B cell (primary cell): ENCODE measurements at regions not wholly inside any gene's neighbourhood (a gene's known extent, or its start where the extent isn't known, plus 50 kb on each side); places are given as distances from the start of the nearest gene placed in this dataset.

Experiments
- ATAC-seq: fragments of 200-7000 bp; cut with Tn5 transposase; one replicate; pipeline ENCODE4 v1.10.0; 2021; ENCODE audit warnings: low read depth, mild to moderate bottlenecking, moderate number of reproducible peaks, moderate library complexity
- CTCF ChIA-PET: fragments of 350-600 bp; sonication (Branson Sonifier 250); formaldehyde crosslinking; loops from one replicate; lab custom pipeline; 2021; ENCODE audit warnings: antibody characterized with exemption, inconsistent platforms; lab: Charles Lee
- POLR2A ChIA-PET: fragments of 350-600 bp; sonication (Branson Sonifier 250); formaldehyde crosslinking; loops from one replicate; lab custom pipeline; 2021; ENCODE audit warnings: antibody characterized with exemption; lab: Charles Lee
- DNase-seq: peaks from one replicate; pipeline ENCODE4 v3.0.0; 2013
- H2AFZ ChIP-seq: 2 replicates; pipeline ENCODE4 v1.6.1; 2012; ENCODE audit warnings: mild to moderate bottlenecking, low read depth, low read length; ENCODE audit not compliant: insufficient read depth, poor library complexity, severe bottlenecking
- H3K27ac ChIP-seq, 2 donors: 1 replicate in 1 of 2; 2 replicates in 1 of 2; pipeline ENCODE4 v1.5.1; 2012 to 2013; ENCODE audit warnings: low read length in 2 of 2, mild to moderate bottlenecking in 2 of 2, moderate library complexity in 1 of 2
- H3K27me3 ChIP-seq, 4 experiments: fragments of 200-600 bp in 1 of 4; sonication (generic) in 1 of 4; replicated peaks in 1 of 4; 1 replicate in 2 of 4; 2 replicates in 2 of 4; pipeline versions ENCODE4 v1.6.1 to v1.7.0; 2013 to 2016; ENCODE audit warnings: low read length in 3 of 4, mild to moderate bottlenecking in 2 of 4, mixed read lengths in 1 of 4, moderate library complexity in 1 of 4; ENCODE audit not compliant: insufficient read depth in 4 of 4, control insufficient read depth in 3 of 4; ENCODE audit errors: control extremely low read depth in 1 of 4
- H3K36me3 ChIP-seq, 2 experiments: replicated peaks in 1 of 2; 1 replicate in 1 of 2; 2 replicates in 1 of 2; pipeline versions ENCODE4 v1.6.1 to v1.7.1; 2013; ENCODE audit warnings: low read length in 1 of 2; ENCODE audit not compliant: insufficient read depth in 2 of 2, control insufficient read depth in 1 of 2; ENCODE audit errors: control extremely low read depth in 1 of 2, extremely low read depth in 1 of 2
- H3K4me1 ChIP-seq, 2 donors: fragments of 200-600 bp in 1 of 2; sonication (generic) in 1 of 2; 1 replicate in 1 of 2; 2 replicates in 1 of 2; pipeline versions ENCODE4 v1.5.1 to v1.6.1; 2013 to 2017; ENCODE audit warnings: low read length in 2 of 2; ENCODE audit not compliant: control insufficient read depth in 2 of 2, insufficient read depth in 2 of 2
- H3K4me2 ChIP-seq: replicated peaks from 2 replicates; pipeline ENCODE3; 2012; ENCODE audit warnings: mild to moderate bottlenecking, low read depth, low read length; ENCODE audit not compliant: poor library complexity, severe bottlenecking
- H3K4me3 ChIP-seq, 5 experiments: fragments of 200-600 bp in 1 of 5; sonication (generic) in 1 of 5; 1 replicate in 3 of 5; 2 replicates in 2 of 5; pipeline versions ENCODE4 v1.5.1 to v1.7.0; 2011 to 2016; ENCODE audit warnings: low read length in 4 of 5, mild to moderate bottlenecking in 4 of 5, low read depth in 2 of 5, control low read depth in 1 of 5, moderate library complexity in 1 of 5; ENCODE audit not compliant: insufficient read depth in 1 of 5; ENCODE audit errors: control extremely low read depth in 1 of 5, extremely low read depth in 1 of 5
- H3K79me2 ChIP-seq: fragments of 200-600 bp; sonication (generic); one replicate; pipeline ENCODE4 v1.6.0; 2016; ENCODE audit warnings: low read length; ENCODE audit not compliant: control insufficient read depth, insufficient read depth
- H3K9ac ChIP-seq: fragments of 200-600 bp; sonication (generic); 2 replicates; pipeline ENCODE4 v1.6.1; 2017; ENCODE audit warnings: mild to moderate bottlenecking, low read length, moderate library complexity
- H3K9me3 ChIP-seq, 3 donors: one replicate each; pipeline versions ENCODE4 v1.6.1 to v1.7.1; 2013; ENCODE audit warnings: low read length in 2 of 3; ENCODE audit not compliant: control insufficient read depth in 2 of 3, insufficient read depth in 1 of 3; ENCODE audit errors: control extremely low read depth in 1 of 3
- H4K20me1 ChIP-seq: 2 replicates; pipeline ENCODE4 v1.6.0; 2012; ENCODE audit warnings: mild to moderate bottlenecking, low read length; ENCODE audit not compliant: insufficient read depth, control insufficient read depth, poor library complexity, severe bottlenecking
- H3K27ac Mint-ChIP-seq: one replicate; pipeline ENCODE4 v1.8.0; 2021; ENCODE audit warnings: mixed read lengths
- H3K27me3 Mint-ChIP-seq: one replicate; pipeline ENCODE4 v1.8.0; 2021; ENCODE audit warnings: mixed read lengths
- H3K4me1 Mint-ChIP-seq: one replicate; pipeline ENCODE4 v1.8.0; 2021; ENCODE audit warnings: mixed read lengths
- H3K4me3 Mint-ChIP-seq: one replicate; pipeline ENCODE4 v1.8.0; 2021; ENCODE audit warnings: mixed read lengths
- H3K9me3 Mint-ChIP-seq: one replicate; pipeline ENCODE4 v1.8.0; 2022; ENCODE audit warnings: mixed read lengths; ENCODE audit not compliant: insufficient read depth
- CTCF ChIP-seq: fragments of 200-600 bp; IDR thresholded peaks from one replicate; pipeline ENCODE4 v1.8.0; 2022; ENCODE audit warnings: antibody characterized with exemption, mild to moderate bottlenecking
- EZH2 ChIP-seq: IDR thresholded peaks from 2 replicates; pipeline ENCODE4 v1.6.1; 2012; ENCODE audit warnings: borderline replicate concordance, low read depth, mild to moderate bottlenecking, moderate library complexity, low read length; ENCODE audit not compliant: insufficient read depth, poor library complexity, severe bottlenecking
- WGBS: methylation state at CpG from one replicate; pipeline ENCODE4 v1.1.5; 2013; ENCODE audit warnings: missing lambda C conversion rate; ENCODE audit not compliant: insufficient coverage; 5-methylcytosine and 5-hydroxymethylcytosine counted together
- intact Hi-C: fragments of 100-400 bp; cut with micrococcal nuclease; formaldehyde crosslinking; loops from one replicate; pipeline ENCODE4 v1.10.0; 2022

- no peaks in the 10 kb centered on the region for H3K79me2 ChIP-seq
- no peaks in the 10 kb centered on the region for H4K20me1 ChIP-seq
- no peaks in the 10 kb centered on the region for H3K36me3 ChIP-seq
- Mint-ChIP-seq H3K4me1 (no peaks in the 10 kb centered on the region), H3K27me3 (no peaks in the 10 kb centered on the region), H3K27ac (no peak overlapping the region), H3K4me3 (no peak overlapping the region), H3K9me3 (peaks cover 5% of the 10 kb centered on the region)
- no peak for ATAC-seq
- no peak for DNase-seq
- H3K4me3 ChIP-seq, result no peak overlapping the region
- H3K4me1 ChIP-seq, result no peaks in the 10 kb centered on the region
- intact Hi-C loops, result no loop called here
- CTCF ChIA-PET, result no interaction called here
- no peak overlapping the region for H3K9ac ChIP-seq
- H3K4me2 ChIP-seq, result no peak overlapping the region
- H3K9me3 ChIP-seq, result peaks cover 0 to 2% (median 2%) of the 10 kb centered on the region in 3 donors
- POLR2A ChIA-PET, result no interaction called here
- H2AFZ ChIP-seq, result no peak overlapping the region
- H3K27me3 ChIP-seq, result no peaks in the 10 kb centered on the region
- no peak for TF ChIP-seq EZH2
- TF ChIP-seq CTCF, result no peak
- H3K27ac ChIP-seq, result no peak overlapping the region
Observed at GRCh38 chr14:87082917-87083316, 910.1 kb downstream of the GALC start.

DNA sequence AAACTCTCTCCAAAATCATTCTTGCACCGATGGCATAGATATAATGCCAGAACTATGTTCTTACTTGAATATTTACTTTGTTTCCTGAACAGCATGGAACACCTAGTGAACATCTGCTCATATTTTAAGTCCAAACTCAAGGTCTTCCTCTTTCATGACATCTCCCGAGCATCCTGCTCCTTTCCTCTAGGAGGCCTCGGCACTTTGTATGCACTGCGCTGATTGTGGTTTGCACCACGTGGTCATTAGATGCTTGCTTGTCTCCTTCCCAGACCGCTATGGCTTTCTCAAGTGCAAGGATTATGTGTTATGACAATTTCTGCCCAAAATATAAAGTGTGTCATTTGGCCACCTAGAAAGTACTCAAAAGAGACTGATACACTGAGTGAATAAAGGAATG, 912.0 kb downstream of the GALC start:
- H3K4me3 Mint-ChIP-seq, result no peak overlapping the region
- no peaks in the 10 kb centered on the region for H3K27me3 Mint-ChIP-seq
- no peaks in the 10 kb centered on the region for H3K79me2 ChIP-seq
- DNase-seq (no peak), ATAC-seq (no peak)
- no peak overlapping the region for H2AFZ ChIP-seq
- ChIA-PET POLR2A (no interaction called here), CTCF (no interaction called here)
- no peaks in the 10 kb centered on the region for H3K36me3 ChIP-seq
- no peaks in the 10 kb centered on the region for H4K20me1 ChIP-seq
- intact Hi-C loops, result no loop called here
- H3K4me1 Mint-ChIP-seq, result no peaks in the 10 kb centered on the region
- peaks cover 0 to 2% (median 2%) of the 10 kb centered on the region in 3 donors for H3K9me3 ChIP-seq
- H3K9ac ChIP-seq, result no peak overlapping the region
- WGBS, result 67% methylated on average over 1 of the region's 6 CpGs
- no peak overlapping the region for H3K27ac ChIP-seq
- TF ChIP-seq EZH2 (no peak), CTCF (no peak)
- H3K9me3 Mint-ChIP-seq, result peaks cover 6% of the 10 kb centered on the region
- no peak overlapping the region for H3K27ac Mint-ChIP-seq
- no peak overlapping the region for H3K4me3 ChIP-seq
- no peak overlapping the region for H3K4me2 ChIP-seq
- no peaks in the 10 kb centered on the region for H3K4me1 ChIP-seq
- H3K27me3 ChIP-seq, result no peaks in the 10 kb centered on the region
